GM12872 (cell line): ENCODE measurements at regions not wholly inside any gene's neighbourhood (a gene's known extent, or its start where the extent isn't known, plus 50 kb on each side); places are given as distances from the start of the nearest gene placed in this dataset.

Experiments used
- CTCF ChIP-seq: IDR thresholded peaks from 3 replicates; pipeline ENCODE4 v1.5.1; 2011; ENCODE audit warnings: low read depth, mild to moderate bottlenecking, low read length, moderate library complexity; ENCODE audit not compliant: insufficient read depth

GRCh38 chr4:18435781-18436180, 414.2 kb upstream of the LCORL start:
- TF ChIP-seq CTCF, result no peak

GRCh38 chr4:18422685-18423084, 401.1 kb upstream of the LCORL start:
- TF ChIP-seq CTCF, result no peak

- TF ChIP-seq CTCF, result no peak
Measured at GRCh38 chr4:18421519-18421918, 400.0 kb upstream of the LCORL start.

GRCh38 chr4:18419780-18420179, 398.2 kb upstream of the LCORL start:
- TF ChIP-seq CTCF, result no peak

- no peak for TF ChIP-seq CTCF
Measured at GRCh38 chr4:18406264-18406663, 384.7 kb upstream of the LCORL start.

- no peak for TF ChIP-seq CTCF
Measured at GRCh38 chr4:18405054-18405453, 383.5 kb upstream of the LCORL start.

GRCh38 chr4:18404642-18405041, 383.1 kb upstream of the LCORL start:
- no peak for TF ChIP-seq CTCF

- no peak for TF ChIP-seq CTCF
Measured at GRCh38 chr4:18403327-18403726, 381.8 kb upstream of the LCORL start.
